Smooth muscle cell (in vitro differentiated cells): ENCODE measurements at regions not wholly inside any gene's neighbourhood (a gene's known extent, or its start where the extent isn't known, plus 50 kb on each side); places are given as distances from the start of the nearest gene placed in this dataset.

ENCODE experiments used
- DNase-seq: peaks from one replicate; lab custom pipeline; 2025; ENCODE audit not compliant: unreplicated experiment; lab: John Stamatoyannopoulos, UW
- H2AFZ ChIP-seq: fragments of 200-600 bp; sonication (generic); 2 replicates; pipeline ENCODE4 v1.6.0; 2016; ENCODE audit warnings: antibody characterized with exemption, low read depth, mild to moderate bottlenecking
- H3F3A ChIP-seq: fragments of 200-600 bp; sonication (generic); 2 replicates; pipeline ENCODE4 v1.6.0; 2017; ENCODE audit warnings: antibody characterized with exemption, low read depth
- H3K27ac ChIP-seq: fragments of 200-600 bp; sonication (generic); 2 replicates; pipeline ENCODE4 v1.5.1; 2016; ENCODE audit warnings: low read depth, mild to moderate bottlenecking
- H3K27me3 ChIP-seq: fragments of 200-600 bp; sonication (generic); 2 replicates; pipeline ENCODE4 v1.6.1; 2016; ENCODE audit warnings: low read depth, mild to moderate bottlenecking
- H3K36me3 ChIP-seq: fragments of 200-600 bp; sonication (generic); 2 replicates; pipeline ENCODE4 v1.5.1; 2016; ENCODE audit warnings: low read depth
- H3K4me1 ChIP-seq: fragments of 200-600 bp; sonication (generic); 2 replicates; pipeline ENCODE4 v1.5.1; 2016; ENCODE audit warnings: low read depth
- H3K4me2 ChIP-seq: fragments of 200-600 bp; sonication (generic); 2 replicates; pipeline ENCODE4 v1.6.0; 2016; ENCODE audit warnings: mild to moderate bottlenecking
- H3K4me3 ChIP-seq: fragments of 200-600 bp; sonication (generic); 2 replicates; pipeline ENCODE4 v1.5.1; 2016; ENCODE audit warnings: mild to moderate bottlenecking
- H3K79me2 ChIP-seq: fragments of 200-600 bp; sonication (generic); 2 replicates; pipeline ENCODE4 v1.6.0; 2016; ENCODE audit warnings: low read depth, mild to moderate bottlenecking
- H3K9ac ChIP-seq: fragments of 200-600 bp; sonication (generic); 2 replicates; pipeline ENCODE4 v1.6.0; 2016; ENCODE audit warnings: low read depth
- H3K9me3 ChIP-seq: fragments of 200-600 bp; sonication (generic); replicated peaks from 2 replicates; pipeline ENCODE4 v1.5.1; 2016; ENCODE audit warnings: low read depth
- H4K20me1 ChIP-seq: fragments of 200-600 bp; sonication (generic); 2 replicates; pipeline ENCODE4 v1.6.0; 2016; ENCODE audit warnings: low read depth
- CTCF ChIP-seq: fragments of 200-600 bp; sonication (generic); IDR thresholded peaks from 2 replicates; pipeline ENCODE4 v1.5.1; 2017; ENCODE audit warnings: borderline replicate concordance, mild to moderate bottlenecking, antibody characterized with exemption; ENCODE audit not compliant: insufficient read depth, poor library complexity, severe bottlenecking
- WGBS: methylation state at CpG from one replicate; pipeline ENCODE4 v1.1.7; 2016; ENCODE audit warnings: low lambda C conversion rate; 5-methylcytosine and 5-hydroxymethylcytosine counted together

- Histone ChIP-seq H3K9me3 (no peaks in the 10 kb centered on the region), H3K4me2 (no peak overlapping the region), H3K27me3 (no peaks in the 10 kb centered on the region), H3K36me3 (no peaks in the 10 kb centered on the region), H4K20me1 (no peaks in the 10 kb centered on the region), H2AFZ (no peak overlapping the region), H3K79me2 (no peaks in the 10 kb centered on the region), H3F3A (no peaks in the 10 kb centered on the region), H3K4me1 (no peaks in the 10 kb centered on the region), H3K27ac (no peak overlapping the region), H3K4me3 (no peak overlapping the region), H3K9ac (no peak overlapping the region)
- 66% methylated on average over 4 of the region's 4 CpGs for WGBS
- no peak for DNase-seq
- no peak for TF ChIP-seq CTCF
These were observed 395.4 kb upstream of the ADAMTS9 start for GRCh38 chr3:65083240-65083639.

GRCh38 chr3:65081536-65081935 is 393.7 kb upstream of the ADAMTS9 start:
- no peak for TF ChIP-seq CTCF
- H3K27me3 ChIP-seq, result no peaks in the 10 kb centered on the region
- no peak overlapping the region for H3K27ac ChIP-seq
- H3K9me3 ChIP-seq, result no peaks in the 10 kb centered on the region
- no peaks in the 10 kb centered on the region for H4K20me1 ChIP-seq
- WGBS, result 88% methylated on average over 2 of the region's 2 CpGs
- no peak overlapping the region for H3K4me3 ChIP-seq
- H3K4me2 ChIP-seq, result no peak overlapping the region
- no peaks in the 10 kb centered on the region for H3F3A ChIP-seq
- no peak for DNase-seq
- H3K36me3 ChIP-seq, result no peaks in the 10 kb centered on the region
- H3K79me2 ChIP-seq, result no peaks in the 10 kb centered on the region
- no peak overlapping the region for H3K9ac ChIP-seq
- H2AFZ ChIP-seq, result no peak overlapping the region
- no peaks in the 10 kb centered on the region for H3K4me1 ChIP-seq

GRCh38 chr3:65080432-65080831 is 392.6 kb upstream of the ADAMTS9 start:
- no peaks in the 10 kb centered on the region for H3K4me1 ChIP-seq
- H3K4me2 ChIP-seq, result no peak overlapping the region
- H2AFZ ChIP-seq, result no peak overlapping the region
- DNase-seq, result no peak
- no peaks in the 10 kb centered on the region for H3K9me3 ChIP-seq
- H3F3A ChIP-seq, result no peaks in the 10 kb centered on the region
- no peaks in the 10 kb centered on the region for H3K36me3 ChIP-seq
- H3K27me3 ChIP-seq, result no peaks in the 10 kb centered on the region
- H3K27ac ChIP-seq, result no peak overlapping the region
- no peak overlapping the region for H3K9ac ChIP-seq
- no peak overlapping the region for H3K4me3 ChIP-seq
- H4K20me1 ChIP-seq, result no peaks in the 10 kb centered on the region
- TF ChIP-seq CTCF, result no peak
- no peaks in the 10 kb centered on the region for H3K79me2 ChIP-seq
- WGBS, result 91% methylated on average over 3 of the region's 3 CpGs

GRCh38 chr3:65079560-65079959 is 391.8 kb upstream of the ADAMTS9 start:
- TF ChIP-seq CTCF, result no peak
- no peak overlapping the region for H3K27ac ChIP-seq
- WGBS, result 95% methylated on average over 5 of the region's 5 CpGs

More at GRCh38 chr3:65079560-65079959, 391.8 kb upstream of the ADAMTS9 start:
- no peaks in the 10 kb centered on the region for H4K20me1 ChIP-seq
- H3K9ac ChIP-seq, result no peak overlapping the region
- H2AFZ ChIP-seq, result no peak overlapping the region
- H3K36me3 ChIP-seq, result no peaks in the 10 kb centered on the region
- no peaks in the 10 kb centered on the region for H3K4me1 ChIP-seq
- no peaks in the 10 kb centered on the region for H3F3A ChIP-seq
- no peak for DNase-seq
- no peaks in the 10 kb centered on the region for H3K9me3 ChIP-seq
- H3K79me2 ChIP-seq, result no peaks in the 10 kb centered on the region
- H3K4me3 ChIP-seq, result no peak overlapping the region
- no peaks in the 10 kb centered on the region for H3K27me3 ChIP-seq
- H3K4me2 ChIP-seq, result no peak overlapping the region
